Natural killer cell treated with Interleukin-12 subunit alpha and Interleukin-12 subunit beta and Interleukin-15 and Interleukin-18, amount 100 ng/mL, for 72 hours (primary cell): ENCODE measurements at regions not wholly inside any gene's neighbourhood (a gene's known extent, or its start where the extent isn't known, plus 50 kb on each side); places are given as distances from the start of the nearest gene placed in this dataset.
A peak's percentile ranks its signal among the peaks of the same experiment; 100 is the strongest.
"Not testable (repeated sequence)": the region's sequence is repeated elsewhere in the genome, so short reads cannot be mapped to it uniquely, and the experiment has no call there.

ENCODE experiments used
- ATAC-seq, 2 donors: fragments of 150-1000 bp; cut with Tn5 transposase in 1 of 2; sonication (Bioruptor Pico), chemical (Tn5 transposase) in 1 of 2; 2 replicates each; pipeline ENCODE4 v1.10.0; 2021
- DNase-seq: peaks from one replicate; pipeline ENCODE4 v3.0.0; 2022; ENCODE audit warnings: low spot score
- H3K27ac Mint-ChIP-seq, 2 donors: 1 replicate in 1 of 2; 2 replicates in 1 of 2; pipeline ENCODE4 v1.8.0; 2022; ENCODE audit warnings: mixed read lengths in 2 of 2, mild to moderate bottlenecking in 1 of 2, moderate library complexity in 1 of 2
- H3K27me3 Mint-ChIP-seq, 2 donors: 1 replicate in 1 of 2; 2 replicates in 1 of 2; pipeline ENCODE4 v1.8.0; 2022; ENCODE audit warnings: mixed read lengths in 2 of 2
- H3K36me3 Mint-ChIP-seq: one replicate; pipeline ENCODE4 v1.8.0; 2022; ENCODE audit warnings: mixed read lengths
- H3K4me1 Mint-ChIP-seq, 2 donors: 1 replicate in 1 of 2; 2 replicates in 1 of 2; pipeline ENCODE4 v1.8.0; 2022; ENCODE audit warnings: low read depth in 2 of 2, mixed read lengths in 2 of 2, mild to moderate bottlenecking in 1 of 2
- H3K4me3 Mint-ChIP-seq: one replicate; pipeline ENCODE4 v1.8.0; 2022; ENCODE audit warnings: mixed read lengths
- H3K9me3 Mint-ChIP-seq: 2 replicates; pipeline ENCODE4 v1.8.0; 2022; ENCODE audit warnings: mixed read lengths

GRCh38 chr2:183803596-183803995 lies 679.4 kb downstream of the NUP35 start:
- H3K4me3 Mint-ChIP-seq = no peak overlapping the region
- no peaks in the 10 kb centered on the region for H3K4me1 Mint-ChIP-seq
- H3K36me3 Mint-ChIP-seq = no peaks in the 10 kb centered on the region
- ATAC-seq = no peak
- no peak overlapping the region for H3K27ac Mint-ChIP-seq
- H3K9me3 Mint-ChIP-seq = peaks cover 17% of the 10 kb centered on the region
- H3K27me3 Mint-ChIP-seq = no peaks in the 10 kb centered on the region
- no peak for DNase-seq

- no peaks in the 10 kb centered on the region for H3K4me1 Mint-ChIP-seq
- no peak for DNase-seq
- no peaks in the 10 kb centered on the region for H3K27me3 Mint-ChIP-seq
- H3K9me3 Mint-ChIP-seq = peaks cover 15% of the 10 kb centered on the region
- no peaks in the 10 kb centered on the region for H3K36me3 Mint-ChIP-seq
- H3K27ac Mint-ChIP-seq = no peak overlapping the region
- no peak for ATAC-seq
- no peak overlapping the region for H3K4me3 Mint-ChIP-seq
Measured at GRCh38 chr2:183807870-183808269, 683.6 kb downstream of the NUP35 start.

DNA sequence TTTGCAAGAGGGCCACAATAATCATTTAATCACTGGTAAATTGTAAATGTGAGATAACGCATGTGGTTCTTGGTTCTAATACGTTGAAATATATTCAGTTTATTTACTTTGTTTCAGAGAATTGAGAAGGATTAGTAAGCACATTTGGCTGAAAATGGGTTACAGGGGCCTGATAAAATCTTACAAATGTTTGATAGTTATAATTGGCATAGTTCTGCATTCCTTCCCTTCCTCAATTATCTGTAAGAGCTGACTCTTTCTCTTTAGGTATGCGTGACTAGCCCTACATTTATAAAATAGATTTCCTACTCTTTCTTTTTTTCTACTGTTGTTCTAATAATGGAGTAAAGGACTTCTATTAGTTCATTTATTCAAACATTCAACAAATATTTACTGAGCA lies 685.2 kb downstream of the NUP35 start:
- DNase-seq (no peak), ATAC-seq (no peak)
- Mint-ChIP-seq H3K4me1 (no peaks in the 10 kb centered on the region), H3K27me3 (no peaks in the 10 kb centered on the region), H3K4me3 (no peak overlapping the region), H3K9me3 (peaks cover 10% of the 10 kb centered on the region), H3K27ac (no peak overlapping the region), H3K36me3 (no peaks in the 10 kb centered on the region)

GRCh38 chr2:183811281-183811680 lies 687.0 kb downstream of the NUP35 start:
- Mint-ChIP-seq H3K9me3 (peaks cover 9% of the 10 kb centered on the region), H3K27ac (no peak overlapping the region), H3K4me3 (no peak overlapping the region), H3K4me1 (no peaks in the 10 kb centered on the region), H3K27me3 (no peaks in the 10 kb centered on the region), H3K36me3 (no peaks in the 10 kb centered on the region)
- DNase-seq (no peak), ATAC-seq (no peak)

GRCh38 chr2:183812091-183812490 lies 687.8 kb downstream of the NUP35 start:
- Mint-ChIP-seq H3K27me3 (no peaks in the 10 kb centered on the region), H3K36me3 (no peaks in the 10 kb centered on the region), H3K9me3 (peaks cover 11% of the 10 kb centered on the region), H3K4me3 (no peak overlapping the region), H3K4me1 (no peaks in the 10 kb centered on the region), H3K27ac (no peak overlapping the region)
- no peak for DNase-seq
- ATAC-seq = no peak

GRCh38 chr2:183825710-183826109 lies 701.5 kb downstream of the NUP35 start:
- no peak overlapping the region for H3K4me3 Mint-ChIP-seq
- no peak for ATAC-seq

DNA sequence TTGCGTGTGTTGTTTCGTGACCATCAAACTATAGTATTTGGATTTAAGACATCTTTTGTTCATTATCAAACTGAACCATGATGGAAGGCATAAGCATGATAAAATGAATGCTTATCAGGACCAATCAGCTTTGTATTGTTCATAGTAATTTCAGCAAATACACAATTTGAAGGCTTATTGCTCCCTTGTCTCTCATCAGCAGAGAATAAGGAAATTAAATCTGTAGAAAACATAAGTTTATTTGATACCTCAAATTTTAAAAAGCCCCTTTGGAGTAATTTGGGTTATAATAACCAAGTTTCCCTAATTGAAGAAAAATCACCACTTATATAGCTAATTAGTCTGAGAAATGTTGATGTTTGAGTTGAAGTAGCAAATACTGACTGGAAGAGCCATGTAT lies 705.7 kb downstream of the NUP35 start:
- DNase-seq (no peak), ATAC-seq (no peak)
- no peaks in the 10 kb centered on the region for H3K27me3 Mint-ChIP-seq
- H3K4me3 Mint-ChIP-seq = no peak overlapping the region
- H3K9me3 Mint-ChIP-seq = peaks cover 10% of the 10 kb centered on the region
- H3K27ac Mint-ChIP-seq = no peak overlapping the region
- H3K36me3 Mint-ChIP-seq = peaks cover 4% of the 10 kb centered on the region
- no peaks in the 10 kb centered on the region for H3K4me1 Mint-ChIP-seq

More at GRCh38 chr2:183825710-183826109, 701.5 kb downstream of the NUP35 start:
- peaks cover 13% of the 10 kb centered on the region for H3K36me3 Mint-ChIP-seq
- H3K27ac Mint-ChIP-seq = no peak overlapping the region
- no peaks in the 10 kb centered on the region for H3K4me1 Mint-ChIP-seq
- peaks cover 22% of the 10 kb centered on the region for H3K9me3 Mint-ChIP-seq
- H3K27me3 Mint-ChIP-seq = no peaks in the 10 kb centered on the region
- DNase-seq = no peak

GRCh38 chr2:183837157-183837556 lies 712.9 kb downstream of the NUP35 start:
- peak in 1 of 2 donors; percentile 9 for ATAC-seq
- Mint-ChIP-seq H3K27ac (no peak overlapping the region), H3K4me1 (no peaks in the 10 kb centered on the region), H3K27me3 (no peaks in the 10 kb centered on the region), H3K36me3 (no peaks in the 10 kb centered on the region), H3K4me3 (no peak overlapping the region), H3K9me3 (peaks cover 18% of the 10 kb centered on the region)
- DNase-seq = no peak

DNA sequence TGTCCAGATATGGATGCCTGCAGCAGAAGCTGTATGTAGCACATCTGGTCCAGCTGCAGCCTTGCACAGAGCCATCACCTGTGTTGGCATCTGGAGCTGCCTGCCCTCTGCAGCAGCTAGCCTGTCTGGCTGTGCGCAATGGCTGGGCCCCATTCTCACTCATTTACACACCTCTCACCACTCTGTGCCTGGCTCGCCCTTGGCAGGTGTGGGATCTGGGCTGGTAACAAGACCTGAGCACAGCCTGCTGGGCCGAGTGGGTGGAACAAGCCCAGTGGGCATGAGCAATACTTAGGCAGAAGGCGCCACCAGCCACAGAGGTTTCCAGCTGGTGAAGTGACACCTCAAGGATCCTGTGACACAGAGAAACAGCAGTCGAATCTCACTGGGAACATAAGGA lies 714.1 kb downstream of the NUP35 start:
- Mint-ChIP-seq H3K4me3 (no peak overlapping the region), H3K27me3 (no peaks in the 10 kb centered on the region), H3K36me3 (peaks cover 7% of the 10 kb centered on the region), H3K9me3 (peaks cover 25% of the 10 kb centered on the region), H3K27ac (no peak overlapping the region), H3K4me1 (no peaks in the 10 kb centered on the region)
- DNase-seq (no peak), ATAC-seq (no peak)

DNA sequence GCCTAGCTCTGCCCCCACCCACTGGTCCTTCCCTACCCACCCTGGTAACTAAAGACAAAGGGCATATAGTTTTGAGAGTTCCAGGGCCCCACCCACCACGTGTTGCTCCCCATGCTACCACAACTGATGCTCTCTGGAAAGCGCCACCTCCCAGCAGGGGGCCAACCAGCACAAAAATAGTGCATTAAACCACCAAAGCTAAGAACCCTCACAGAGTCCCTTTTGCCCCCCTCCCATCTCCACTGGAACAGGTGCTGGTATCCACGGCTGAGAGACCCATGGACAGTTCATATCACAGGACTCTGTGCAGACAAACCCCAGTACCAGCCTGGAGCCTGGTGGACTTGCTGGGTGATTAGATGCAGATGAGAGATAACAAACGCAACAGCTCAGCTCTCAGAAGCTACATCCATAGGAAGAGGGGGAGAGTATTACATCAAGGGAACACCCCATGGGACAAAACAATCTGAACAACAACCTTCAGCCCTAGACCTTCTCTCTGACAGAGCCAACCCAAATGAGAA lies 715.9 kb downstream of the NUP35 start:
- H3K27me3 Mint-ChIP-seq = no peaks in the 10 kb centered on the region
- peaks cover 37% of the 10 kb centered on the region for H3K9me3 Mint-ChIP-seq
- no peak overlapping the region for H3K27ac Mint-ChIP-seq
- H3K36me3 Mint-ChIP-seq = peaks cover 12% of the 10 kb centered on the region
- no peak overlapping the region for H3K4me3 Mint-ChIP-seq
- no peaks in the 10 kb centered on the region for H3K4me1 Mint-ChIP-seq
- ATAC-seq (no peak), DNase-seq (no peak)

DNA sequence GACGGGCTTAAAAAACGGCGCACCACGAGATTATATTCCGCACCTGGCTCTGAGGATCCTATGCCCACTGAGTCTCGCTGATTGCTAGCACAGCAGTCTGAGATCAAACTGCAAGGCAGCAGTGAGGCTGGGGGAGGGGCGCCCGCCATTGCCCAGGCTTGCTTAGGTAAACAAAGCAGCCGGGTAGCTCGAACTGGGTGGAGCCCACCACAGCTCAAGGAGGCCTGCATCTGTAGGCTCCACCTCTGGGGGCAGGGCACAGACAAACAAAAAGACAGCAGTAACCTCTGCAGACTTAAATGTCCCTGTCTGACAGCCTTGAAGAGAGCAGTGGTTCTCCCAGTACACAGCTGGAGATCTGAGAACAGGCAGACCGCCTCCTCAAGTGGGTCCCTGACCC lies 725.6 kb downstream of the NUP35 start:
- not testable (repeated sequence) for ATAC-seq, H3K4me3 Mint-ChIP-seq, H3K27ac Mint-ChIP-seq, H3K4me1 Mint-ChIP-seq, H3K27me3 Mint-ChIP-seq, DNase-seq
- Mint-ChIP-seq H3K36me3 (peaks cover 10% of the 10 kb centered on the region), H3K9me3 (peaks cover 28% of the 10 kb centered on the region)

DNA sequence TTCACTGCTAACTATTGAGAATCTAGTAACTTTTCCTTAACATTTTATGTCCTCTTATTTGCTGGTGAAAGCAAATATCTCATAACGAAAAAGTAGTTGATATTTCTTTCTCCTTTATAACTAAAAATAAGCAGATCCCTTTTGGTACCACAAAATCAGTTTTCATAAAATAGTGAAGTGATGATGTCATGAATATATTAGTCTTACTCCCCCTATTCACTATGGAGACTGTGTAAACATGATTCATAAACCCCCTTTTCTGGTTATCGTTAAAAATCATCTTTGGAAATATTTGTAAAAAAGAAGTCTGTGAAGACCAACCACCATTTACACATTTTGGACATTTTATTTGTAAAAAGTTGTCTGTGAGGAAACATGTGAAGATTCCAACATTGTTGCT lies 734.9 kb downstream of the NUP35 start:
- DNase-seq (no peak), ATAC-seq (no peak)
- no peak overlapping the region for H3K27ac Mint-ChIP-seq
- H3K36me3 Mint-ChIP-seq = no peaks in the 10 kb centered on the region
- H3K9me3 Mint-ChIP-seq = peaks cover 30% of the 10 kb centered on the region
- no peaks in the 10 kb centered on the region for H3K4me1 Mint-ChIP-seq
- H3K27me3 Mint-ChIP-seq = no peaks in the 10 kb centered on the region
- no peak overlapping the region for H3K4me3 Mint-ChIP-seq

DNA sequence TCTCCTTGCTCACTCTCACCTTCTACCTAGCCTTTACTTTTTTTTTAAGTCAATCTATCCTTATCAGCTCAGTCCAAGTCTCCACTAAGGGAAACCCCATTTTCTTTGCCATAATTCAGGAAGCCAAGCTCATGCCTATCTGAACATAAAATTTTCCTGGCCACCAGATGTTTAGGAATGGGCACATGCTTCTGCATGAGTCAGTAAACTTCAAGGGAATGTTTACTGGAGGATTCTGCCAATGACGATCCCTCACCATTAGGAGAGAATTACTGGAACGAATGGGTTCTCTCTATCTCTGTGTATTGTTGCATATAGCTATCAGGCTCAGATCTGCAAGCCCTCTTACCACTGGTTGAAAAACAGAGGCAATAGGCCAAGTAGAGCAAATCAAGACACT lies 731.7 kb upstream of the ZNF804A start:
- no peaks in the 10 kb centered on the region for H3K36me3 Mint-ChIP-seq
- H3K9me3 Mint-ChIP-seq = peaks cover 3% of the 10 kb centered on the region
- no peak for ATAC-seq
- H3K27me3 Mint-ChIP-seq = no peaks in the 10 kb centered on the region
- no peak for DNase-seq
- no peaks in the 10 kb centered on the region for H3K4me1 Mint-ChIP-seq
- no peak overlapping the region for H3K4me3 Mint-ChIP-seq
- no peak overlapping the region for H3K27ac Mint-ChIP-seq

GRCh38 chr2:183867206-183867605 lies 731.1 kb upstream of the ZNF804A start:
- ATAC-seq = no peak
- H3K4me1 Mint-ChIP-seq = no peaks in the 10 kb centered on the region
- H3K4me3 Mint-ChIP-seq = no peak overlapping the region
- no peak for DNase-seq
- no peak overlapping the region for H3K27ac Mint-ChIP-seq
- H3K9me3 Mint-ChIP-seq = peaks cover 6% of the 10 kb centered on the region
- no peaks in the 10 kb centered on the region for H3K36me3 Mint-ChIP-seq
- no peaks in the 10 kb centered on the region for H3K27me3 Mint-ChIP-seq

DNA sequence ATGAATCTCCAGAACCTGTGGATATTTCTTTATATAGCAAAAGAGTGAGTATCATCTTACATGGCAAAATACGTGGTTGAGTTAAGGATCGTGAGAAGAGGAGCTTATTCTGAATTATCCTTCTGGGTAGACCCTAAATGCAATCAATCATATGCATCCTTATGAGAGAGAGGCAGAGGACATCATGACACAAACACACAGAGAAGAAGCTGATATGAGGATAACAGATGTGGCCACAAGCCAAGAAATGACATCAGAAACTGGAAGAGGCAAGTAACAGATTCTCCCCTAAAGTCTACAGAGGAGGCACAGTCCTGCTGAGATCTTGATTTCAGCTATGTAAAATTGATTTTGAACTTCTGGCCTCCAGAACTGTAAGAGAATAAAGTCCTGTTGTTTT lies 730.2 kb upstream of the ZNF804A start:
- H3K36me3 Mint-ChIP-seq = no peaks in the 10 kb centered on the region
- no peaks in the 10 kb centered on the region for H3K4me1 Mint-ChIP-seq
- DNase-seq (no peak), ATAC-seq (no peak)
- no peaks in the 10 kb centered on the region for H3K27me3 Mint-ChIP-seq
- H3K9me3 Mint-ChIP-seq = peaks cover 8% of the 10 kb centered on the region
- no peak overlapping the region for H3K27ac Mint-ChIP-seq
- no peak overlapping the region for H3K4me3 Mint-ChIP-seq
